GM19452 (cell line): ENCODE measurements at regions not wholly inside any gene's neighbourhood (a gene's known extent, or its start where the extent isn't known, plus 50 kb on each side); places are given as distances from the start of the nearest gene placed in this dataset.

ENCODE experiments used
- ATAC-seq: cut with Tn5 transposase; IDR thresholded peaks from one replicate; pipeline ENCODE4 v1.9.1; 2021; ENCODE audit not compliant: unreplicated experiment

GRCh38 chr20:60125513-60125912 lies 167.3 kb downstream of the CDH26 start:
- ATAC-seq: no peak

GRCh38 chr20:60126975-60127374 lies 168.8 kb downstream of the CDH26 start:
- ATAC-seq: no peak

GRCh38 chr20:60131375-60131774 lies 173.2 kb downstream of the CDH26 start:
- no peak for ATAC-seq

GRCh38 chr20:60132162-60132826 lies 174.1 kb downstream of the CDH26 start:
- no peak for ATAC-seq

- ATAC-seq: no peak
Measured at GRCh38 chr20:60132827-60133670, 174.8 kb downstream of the CDH26 start.

GRCh38 chr20:60135276-60135675 lies 177.1 kb downstream of the CDH26 start:
- ATAC-seq: no peak

- no peak for ATAC-seq
Measured at GRCh38 chr20:60136645-60137401, 178.6 kb downstream of the CDH26 start.

- ATAC-seq: no peak
Measured at GRCh38 chr20:60137657-60138245, 179.5 kb downstream of the CDH26 start.

GRCh38 chr20:60138256-60139220 lies 180.3 kb downstream of the CDH26 start:
- no peak for ATAC-seq

GRCh38 chr20:60139663-60140446 lies 181.6 kb downstream of the CDH26 start:
- ATAC-seq: no peak

- no peak for ATAC-seq
Measured at GRCh38 chr20:60142587-60142986, 184.4 kb downstream of the CDH26 start.

- ATAC-seq: no peak
Measured at GRCh38 chr20:60143261-60143842, 185.1 kb downstream of the CDH26 start.

GRCh38 chr20:60144404-60144803 lies 186.2 kb downstream of the CDH26 start:
- no peak for ATAC-seq

GRCh38 chr20:60144974-60145527 lies 186.8 kb downstream of the CDH26 start:
- no peak for ATAC-seq

GRCh38 chr20:60147004-60147403 lies 188.8 kb downstream of the CDH26 start:
- no peak for ATAC-seq

GRCh38 chr20:60148885-60149284 lies 190.7 kb downstream of the CDH26 start:
- ATAC-seq: no peak

GRCh38 chr20:60152792-60153191 lies 194.6 kb downstream of the CDH26 start:
- ATAC-seq: no peak

GRCh38 chr20:60160451-60161145 lies 202.4 kb downstream of the CDH26 start:
- ATAC-seq: no peak
